ENCODE measurements at regions not wholly inside any gene's neighbourhood (a gene's known extent, or its start where the extent isn't known, plus 50 kb on each side); places are given as distances from the start of the nearest gene placed in this dataset.

- TF ChIP-seq ZNF843 (tag by site-specific recombination; IDR thresholded peaks at IDR 0.05) (no peak), ZFP3 (tag by site-specific recombination; IDR thresholded peaks at IDR 0.05; ENCODE audit: low read depth) (no peak), ZNF692 (tag by site-specific recombination; IDR thresholded peaks at IDR 0.05) (no peak)
These were observed 92.2 kb downstream of the CMC2 start (continued) for GRCh38 chr16:80914379-80915078.

- Histone ChIP-seq H3K27ac (ENCODE audit: extremely low read depth, low read depth, low read length) (no peak overlapping the region), H3K4me3 (ENCODE audit: low read depth, low read length) (no peak overlapping the region), H3K4me1 (ENCODE audit: control insufficient read depth, insufficient read depth, low read length) (no peaks in the 10 kb centered on the region), H3K36me3 (ENCODE audit: control insufficient read depth in 2 of 2, insufficient read depth in 1 of 2, low read length in 2 of 2) (no peaks in the 10 kb centered on the region), H3K9me3 (ENCODE audit: control insufficient read depth, insufficient read depth, low read depth, low read length) (no peaks in the 10 kb centered on the region)
- TF ChIP-seq ZNF155 (tag by site-specific recombination; IDR thresholded peaks at IDR 0.05), result no peak
- TF ChIP-seq RBAK (tag by site-specific recombination; IDR thresholded peaks at IDR 0.05), result peak; percentile 96
- CTCF ChIA-PET, result interaction anchor here (1.1 kb wide), 1 partner anchor 11 kb away, joined by 5 read pairs; no protein-coding TSS in a partner anchor
- POLR2A ChIA-PET, result no interaction called here
These were observed 93.3 kb downstream of the CMC2 start for GRCh38 chr16:80913397-80913796.

- Histone ChIP-seq H3K9me3 (ENCODE audit: control insufficient read depth, insufficient read depth, low read depth, low read length) (no peaks in the 10 kb centered on the region), H3K4me3 (ENCODE audit: low read depth, low read length) (no peak overlapping the region), H3K27ac (ENCODE audit: extremely low read depth, low read depth, low read length) (no peak overlapping the region), H3K36me3 (ENCODE audit: control insufficient read depth in 2 of 2, insufficient read depth in 1 of 2, low read length in 2 of 2) (no peaks in the 10 kb centered on the region), H3K4me1 (ENCODE audit: control insufficient read depth, insufficient read depth, low read length) (no peaks in the 10 kb centered on the region)
- ChIA-PET CTCF (interaction anchor here (1.1 kb wide), 1 partner anchor 12 kb away, joined by 5 read pairs; no protein-coding TSS in a partner anchor), POLR2A (no interaction called here)
- TF ChIP-seq ELK4 (IDR thresholded peaks at IDR 0.05; ENCODE audit: borderline replicate concordance, low read depth, low read length) (no peak), ZNF280C (tag by site-specific recombination; IDR thresholded peaks at IDR 0.05) (no peak), OSR2 (tag by site-specific recombination; IDR thresholded peaks at IDR 0.05) (no peak), KLF7 (tag by site-specific recombination; IDR thresholded peaks at IDR 0.05; ENCODE audit: borderline replicate concordance) (no peak), KLF10 (tag by site-specific recombination; IDR thresholded peaks at IDR 0.05) (no peak), SCRT2 (tag by site-specific recombination; IDR thresholded peaks at IDR 0.05) (no peak), ZNF324 (tag by site-specific recombination; IDR thresholded peaks at IDR 0.05) (no peak)
These were observed 94.0 kb downstream of the CMC2 start for GRCh38 chr16:80912651-80913050.

GRCh38 chr16:80910434-80910833, 96.3 kb downstream of the CMC2 start:
- H3K4me1 ChIP-seq (ENCODE audit: control insufficient read depth, insufficient read depth, low read length), result no peaks in the 10 kb centered on the region
- no peaks in the 10 kb centered on the region for H3K9me3 ChIP-seq (ENCODE audit: control insufficient read depth, insufficient read depth, low read depth, low read length)
- H3K4me3 ChIP-seq (ENCODE audit: low read depth, low read length), result no peak overlapping the region
- ChIA-PET POLR2A (no interaction called here), CTCF (interaction anchor here (1.1 kb wide), 1 partner anchor 14 kb away, joined by 3 read pairs; no protein-coding TSS in a partner anchor)
- H3K27ac ChIP-seq (ENCODE audit: extremely low read depth, low read depth, low read length), result no peak overlapping the region
- TF ChIP-seq ZNF311 (tag by site-specific recombination; IDR thresholded peaks at IDR 0.05; ENCODE audit: borderline replicate concordance), result no peak
- TF ChIP-seq ZNF785 (tag by site-specific recombination; IDR thresholded peaks at IDR 0.05), result no peak
- no peak for TF ChIP-seq ZNF610 (tag by site-specific recombination; IDR thresholded peaks at IDR 0.05; ENCODE audit: borderline replicate concordance)
- TF ChIP-seq GLI4 (tag by site-specific recombination; IDR thresholded peaks at IDR 0.05), result no peak
- TF ChIP-seq ZBTB48 (tag by site-specific recombination; IDR thresholded peaks at IDR 0.05), result no peak
- TF ChIP-seq ZNF549 (tag by site-specific recombination; IDR thresholded peaks at IDR 0.05), result no peak
- TF ChIP-seq ZNF555 (tag by site-specific recombination; conservative IDR thresholded peaks at IDR 0.05), result no peak
- H3K36me3 ChIP-seq (ENCODE audit: control insufficient read depth in 2 of 2, insufficient read depth in 1 of 2, low read length in 2 of 2), result no peaks in the 10 kb centered on the region

Data from HEK293 (cell line).